ENCODE measurements at regions not wholly inside any gene's neighbourhood (a gene's known extent, or its start where the extent isn't known, plus 50 kb on each side); places are given as distances from the start of the nearest gene placed in this dataset.
A peak's percentile ranks its signal among the peaks of the same experiment; 100 is the strongest.

DNA sequence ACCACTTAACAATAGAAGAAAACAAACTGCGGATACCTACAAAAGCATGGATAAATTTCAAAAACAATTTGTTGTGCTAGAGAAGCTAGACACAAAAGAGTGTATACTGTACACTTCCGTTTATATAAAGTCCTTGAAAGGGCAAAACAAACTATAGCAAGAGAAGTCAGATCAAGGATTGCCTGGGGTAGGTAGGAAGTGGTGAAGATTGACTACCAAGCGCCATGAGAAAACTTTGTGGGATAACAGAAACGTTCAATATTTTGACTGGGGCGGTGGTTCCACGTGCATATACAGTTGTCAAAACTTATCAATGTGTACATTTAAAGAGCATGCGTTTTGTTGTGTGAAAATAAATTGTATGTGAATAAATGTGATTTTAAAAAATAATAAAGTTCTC lies 55.6 kb upstream of the CCL2 start:
- ATAC-seq (replicated peaks in 6 of 8), result peak in 1 of 8 experiments; percentile 13
- WGBS, 10 experiments, result 0 to 53% (median 35%) methylated on average over 1 to 7 of the region's 7 CpGs
- H3K27ac ChIP-seq, result no peak overlapping the region
- H3K4me3 ChIP-seq, result no peak overlapping the region
- in situ Hi-C loops (cut with MboI; ENCODE audit: low pct_unique_long_range_greater_than_20kb in 2 of 9, low sequenced_read_pairs in 9 of 9, unreplicated experiment in 9 of 9), result loop anchor here in 3 of 9 experiments (10.0 to 25.0 kb wide), 2 partner anchors 163 to 165 kb away; partner anchors contain the start of genes CCL1 (in 3 of the 3) and CCL13 (in 1 of the 3)
- H3K4me1 ChIP-seq (replicated peaks in 1 of 2), result no peaks in the 10 kb centered on the region

DNA sequence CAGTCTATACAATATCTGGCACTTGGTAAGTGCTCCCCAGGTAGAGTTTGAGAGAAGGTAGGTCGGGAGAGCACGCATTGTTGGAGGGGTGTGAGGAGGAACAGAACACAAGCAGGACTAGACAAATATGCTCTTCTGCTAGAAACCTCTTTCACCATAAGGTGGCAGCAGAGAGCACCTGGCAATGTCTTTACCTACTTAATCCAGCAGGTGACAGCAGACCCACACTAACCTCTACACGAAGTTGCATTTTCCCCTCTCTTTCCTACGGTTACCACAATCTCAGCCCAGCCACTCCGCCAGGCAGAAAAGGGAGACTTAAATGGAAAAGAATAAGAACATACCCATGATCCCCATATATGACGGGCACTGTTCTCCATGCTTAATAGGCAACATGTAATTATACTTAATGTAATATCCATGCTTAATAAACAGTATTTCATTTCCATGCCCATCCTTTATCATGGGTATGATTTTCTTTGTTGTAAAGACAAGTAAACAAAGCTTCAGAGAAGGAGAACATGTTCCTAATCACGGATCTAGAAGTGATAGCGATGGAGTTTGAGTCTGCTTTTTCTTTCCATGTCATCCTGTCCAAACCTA lies 55.1 kb upstream of the CCL2 start:
- Histone ChIP-seq H3K4me3 (no peak overlapping the region), H3K4me1 (replicated peaks in 1 of 2) (no peaks in the 10 kb centered on the region), H3K27ac (no peak overlapping the region)
- 3 to 37% (median 21%) methylated on average over 2 to 8 of the region's 8 CpGs; no CpG with 5 or more reads in 1 of the 10 experiments for WGBS, 10 experiments
- peak; percentile 77 to 97 (median 87) for ATAC-seq (replicated peaks in 6 of 8)
- in situ Hi-C loops (cut with MboI; ENCODE audit: low pct_unique_long_range_greater_than_20kb in 2 of 9, low sequenced_read_pairs in 9 of 9, unreplicated experiment in 9 of 9), result loop anchor here in 7 of 9 experiments (5.0 to 25.0 kb wide), 4 partner anchors 107 to 165 kb away; partner anchors contain the start of genes CCL1 (in 7 of the 7) and CCL13 (in 3 of the 7)

GRCh38 chr17:34201225-34201624 lies 53.9 kb upstream of the CCL2 start:
- no peaks in the 10 kb centered on the region for H3K4me1 ChIP-seq (replicated peaks in 1 of 2)
- no peak overlapping the region for H3K27ac ChIP-seq
- 60 to 100% (median 94%) methylated on average over 1 of the region's 1 CpG; no CpG with 5 or more reads in 4 of the 10 experiments for WGBS, 10 experiments
- no peak overlapping the region for H3K4me3 ChIP-seq
- in situ Hi-C loops (cut with MboI; ENCODE audit: low pct_unique_long_range_greater_than_20kb in 2 of 9, low sequenced_read_pairs in 9 of 9, unreplicated experiment in 9 of 9), result loop anchor here in 4 of 9 experiments (5.0 to 25.0 kb wide), 3 partner anchors 106 to 161 kb away; partner anchors contain the start of genes CCL1 (in 4 of the 4) and CCL13 (in 2 of the 4)
- no peak for ATAC-seq (replicated peaks in 6 of 8)

GRCh38 chr17:34201767-34202166 lies 53.3 kb upstream of the CCL2 start:
- WGBS, 10 experiments, result 47 to 100% (median 64%) methylated on average over 2 to 4 of the region's 4 CpGs; no CpG with 5 or more reads in 1 of the 10 experiments
- no peak for ATAC-seq (replicated peaks in 6 of 8)
- H3K4me3 ChIP-seq, result no peak overlapping the region
- no peaks in the 10 kb centered on the region for H3K4me1 ChIP-seq (replicated peaks in 1 of 2)
- in situ Hi-C loops (cut with MboI; ENCODE audit: low pct_unique_long_range_greater_than_20kb in 2 of 9, low sequenced_read_pairs in 9 of 9, unreplicated experiment in 9 of 9), result loop anchor here in 4 of 9 experiments (5.0 to 25.0 kb wide), 3 partner anchors 106 to 161 kb away; partner anchors contain the start of genes CCL1 (in 4 of the 4) and CCL13 (in 2 of the 4)
- no peak overlapping the region for H3K27ac ChIP-seq

DNA sequence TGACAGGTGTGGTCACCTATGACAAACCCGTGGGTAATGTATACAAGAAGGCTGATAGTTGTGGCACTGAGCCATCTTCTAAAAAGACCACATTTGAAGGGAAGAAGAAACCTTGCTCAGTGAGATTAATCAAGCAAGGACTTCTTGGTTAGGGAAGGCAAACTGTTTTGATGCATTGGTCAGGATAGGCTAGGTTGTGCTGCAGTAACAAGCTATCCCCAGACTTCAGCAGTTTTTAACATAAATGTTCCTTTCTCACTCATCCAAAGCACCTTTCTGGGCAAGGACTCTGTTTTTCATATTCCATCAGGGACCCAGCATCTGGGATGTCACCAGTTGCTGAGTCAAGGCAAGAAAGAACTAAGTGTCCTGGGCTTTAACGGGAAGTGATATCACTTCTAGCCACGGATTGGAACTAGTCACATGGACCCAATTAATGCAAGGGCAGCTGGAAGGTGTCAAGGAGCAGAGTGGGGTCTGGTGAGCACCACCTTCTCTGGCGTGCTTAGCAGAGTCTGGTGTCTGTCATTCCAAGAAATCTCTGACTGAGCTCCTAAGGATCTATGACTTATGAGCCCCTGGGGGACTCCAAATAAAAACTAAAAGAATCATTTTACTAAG lies 52.0 kb upstream of the CCL2 start:
- H3K27ac ChIP-seq, result no peak overlapping the region
- H3K4me1 ChIP-seq (replicated peaks in 1 of 2), result no peaks in the 10 kb centered on the region
- H3K4me3 ChIP-seq, result no peak overlapping the region
- in situ Hi-C loops (cut with MboI; ENCODE audit: low pct_unique_long_range_greater_than_20kb in 2 of 9, low sequenced_read_pairs in 9 of 9, unreplicated experiment in 9 of 9), result loop anchor here in 4 of 9 experiments (5.0 to 25.0 kb wide), 3 partner anchors 104 to 159 kb away; partner anchors contain the start of genes CCL1 (in 4 of the 4) and CCL13 (in 2 of the 4)
- no peak for ATAC-seq (replicated peaks in 6 of 8)
- WGBS, 10 experiments, result 10 to 100% (median 51%) methylated on average over 1 to 3 of the region's 4 CpGs; no CpG with 5 or more reads in 4 of the 10 experiments

GRCh38 chr17:34204402-34204801 lies 50.7 kb upstream of the CCL2 start:
- no peaks in the 10 kb centered on the region for H3K4me1 ChIP-seq (replicated peaks in 1 of 2)
- in situ Hi-C loops (cut with MboI; ENCODE audit: low pct_unique_long_range_greater_than_20kb in 2 of 9, low sequenced_read_pairs in 9 of 9, unreplicated experiment in 9 of 9), result loop anchor here in 4 of 9 experiments (5.0 to 25.0 kb wide), 3 partner anchors 103 to 158 kb away; partner anchors contain the start of genes CCL1 (in 4 of the 4) and CCL13 (in 2 of the 4)
- no peak overlapping the region for H3K27ac ChIP-seq
- ATAC-seq (replicated peaks in 6 of 8), result no peak
- WGBS, 10 experiments, result 60 to 76% (median 61%) methylated on average over 1 to 5 of the region's 5 CpGs; no CpG with 5 or more reads in 4 of the 10 experiments
- no peak overlapping the region for H3K4me3 ChIP-seq
